HEK293 (cell line): ENCODE measurements at regions not wholly inside any gene's neighbourhood (a gene's known extent, or its start where the extent isn't known, plus 50 kb on each side); places are given as distances from the start of the nearest gene placed in this dataset.

Source experiments
- CTCF ChIA-PET: fragments of 350-600 bp; formaldehyde crosslinking; extraction: SDS; loops from one replicate; lab custom pipeline; 2021; ENCODE audit warnings: antibody characterized with exemption; lab: Yijun Ruan, JAX
- POLR2A ChIA-PET: fragments of 300-600 bp; formaldehyde crosslinking; extraction: SDS; loops from one replicate; lab custom pipeline; 2020; ENCODE audit warnings: antibody characterized with exemption, inconsistent platforms; lab: Yijun Ruan, JAX
- H3K27ac ChIP-seq: fragments of 200-500 bp; sonication (Bioruptor generic); 2 replicates; pipeline ENCODE4 v1.5.1; 2014; ENCODE audit warnings: low read depth, low read length, control low read depth, inconsistent platforms; ENCODE audit errors: extremely low read depth
- H3K36me3 ChIP-seq, 2 experiments: fragments of 200-500 bp in 1 of 2; sonication (Bioruptor generic) in 1 of 2; 1 replicate in 1 of 2; 2 replicates in 1 of 2; pipeline ENCODE4 v1.5.1; 2014 to 2017; ENCODE audit warnings: inconsistent platforms in 2 of 2, low read length in 2 of 2; ENCODE audit not compliant: control insufficient read depth in 2 of 2, insufficient read depth in 1 of 2
- H3K4me1 ChIP-seq: fragments of 200-500 bp; sonication (Bioruptor generic); 2 replicates; pipeline ENCODE4 v1.5.1; 2014; ENCODE audit warnings: mild to moderate bottlenecking, low read length, inconsistent platforms; ENCODE audit not compliant: control insufficient read depth, insufficient read depth
- H3K4me3 ChIP-seq: 2 replicates; pipeline ENCODE4 v1.5.1; 2011; ENCODE audit warnings: low read depth, mild to moderate bottlenecking, control low read depth, low read length, moderate library complexity
- H3K9me3 ChIP-seq: fragments of 200-500 bp; sonication (Bioruptor generic); 2 replicates; pipeline ENCODE4 v1.5.1; 2014; ENCODE audit warnings: low read depth, low read length, inconsistent platforms; ENCODE audit not compliant: control insufficient read depth, insufficient read depth
- GLI4 ChIP-seq: fragments of 450-650 bp; formaldehyde crosslinking; IDR thresholded peaks from 2 replicates; pipeline ENCODE4 v1.5.1; 2016; ENCODE audit warnings: missing biosample characterization, missing genetic modification characterization
- KLF10 ChIP-seq: fragments of 450-650 bp; IDR thresholded peaks from 2 replicates; pipeline ENCODE4 v1.5.1; 2018; ENCODE audit warnings: missing biosample characterization, mild to moderate bottlenecking, missing genetic modification characterization
- MZF1 ChIP-seq: fragments of 450-650 bp; formaldehyde crosslinking; IDR thresholded peaks from 2 replicates; pipeline ENCODE4 v1.5.1; 2017; ENCODE audit warnings: missing biosample characterization, missing genetic modification characterization, borderline replicate concordance
- TCF7L2 ChIP-seq: IDR thresholded peaks from 2 replicates; pipeline ENCODE4 v1.6.1; 2011; ENCODE audit warnings: low read depth, mild to moderate bottlenecking, inconsistent platforms, low read length, moderate library complexity, borderline replicate concordance
- ZNF133 ChIP-seq: fragments of 450-650 bp; formaldehyde crosslinking; IDR thresholded peaks from 2 replicates; pipeline ENCODE4 v1.5.1; 2016; ENCODE audit warnings: missing biosample characterization, missing genetic modification characterization
- ZNF140 ChIP-seq: fragments of 450-650 bp; formaldehyde crosslinking; IDR thresholded peaks from 2 replicates; pipeline ENCODE4 v1.5.1; 2016; ENCODE audit warnings: missing biosample characterization, missing genetic modification characterization
- ZNF2 ChIP-seq: fragments of 450-650 bp; formaldehyde crosslinking; IDR thresholded peaks from 2 replicates; pipeline ENCODE4 v1.5.1; 2016; ENCODE audit warnings: missing biosample characterization, missing genetic modification characterization
- ZNF223 ChIP-seq: fragments of 450-650 bp; formaldehyde crosslinking; IDR thresholded peaks from 2 replicates; pipeline ENCODE4 v1.5.1; 2016; ENCODE audit warnings: missing biosample characterization, missing genetic modification characterization
- ZNF24 ChIP-seq: fragments of 450-650 bp; formaldehyde crosslinking; IDR thresholded peaks from 2 replicates; pipeline ENCODE4 v1.5.1; 2016; ENCODE audit warnings: missing biosample characterization, missing genetic modification characterization
- ZNF530 ChIP-seq: fragments of 450-650 bp; formaldehyde crosslinking; IDR thresholded peaks from 2 replicates; pipeline ENCODE4 v1.5.1; 2016; ENCODE audit warnings: low read depth, missing biosample characterization, missing genetic modification characterization
- ZNF555 ChIP-seq: fragments of 450-650 bp; formaldehyde crosslinking; conservative IDR thresholded peaks from 2 replicates; pipeline ENCODE4 v1.5.1; 2017; ENCODE audit warnings: missing biosample characterization, mild to moderate bottlenecking, missing genetic modification characterization, inconsistent platforms
- ZNF600 ChIP-seq: fragments of 450-650 bp; formaldehyde crosslinking; IDR thresholded peaks from 2 replicates; pipeline ENCODE4 v1.5.1; 2016; ENCODE audit warnings: missing biosample characterization, missing genetic modification characterization
- ZNF660 ChIP-seq: fragments of 450-650 bp; IDR thresholded peaks from 2 replicates; pipeline ENCODE4 v1.5.1; 2018; ENCODE audit warnings: missing biosample characterization, mild to moderate bottlenecking, missing genetic modification characterization
- ZNF707 ChIP-seq: fragments of 450-650 bp; formaldehyde crosslinking; IDR thresholded peaks from 2 replicates; pipeline ENCODE4 v1.5.1; 2016; ENCODE audit warnings: missing biosample characterization, missing genetic modification characterization
- ZNF830 ChIP-seq: fragments of 450-650 bp; IDR thresholded peaks from 2 replicates; pipeline ENCODE4 v1.5.0; 2018; ENCODE audit warnings: missing biosample characterization, missing genetic modification characterization, low read depth, mild to moderate bottlenecking, moderate library complexity
- ZNF843 ChIP-seq: fragments of 450-650 bp; formaldehyde crosslinking; IDR thresholded peaks from 2 replicates; pipeline ENCODE4 v1.5.1; 2016; ENCODE audit warnings: missing biosample characterization, missing genetic modification characterization
- TF ChIP-seq, protein P1 (sequence below): fragments of 450-650 bp; formaldehyde crosslinking; IDR thresholded peaks from 2 replicates; pipeline ENCODE4 v1.5.1; 2016; ENCODE audit warnings: missing biosample characterization, missing genetic modification characterization
- TF ChIP-seq, protein P2 (sequence below): sonication (generic); formaldehyde crosslinking; IDR thresholded peaks from 2 replicates; pipeline ENCODE4 v1.8.1; 2022; ENCODE audit warnings: mild to moderate bottlenecking, moderate library complexity, missing genetic modification reagents
- TF ChIP-seq, protein P3 (sequence below): fragments of 450-650 bp; formaldehyde crosslinking; IDR thresholded peaks from 2 replicates; pipeline ENCODE4 v1.5.1; 2017; ENCODE audit warnings: missing biosample characterization, missing genetic modification characterization
- TF ChIP-seq, protein P4 (sequence below): fragments of 450-650 bp; IDR thresholded peaks from 2 replicates; pipeline ENCODE4 v1.5.1; 2018; ENCODE audit warnings: missing biosample characterization, missing genetic modification characterization
- TF ChIP-seq, protein P5 (sequence below): fragments of 450-650 bp; formaldehyde crosslinking; IDR thresholded peaks from 2 replicates; pipeline ENCODE4 v1.5.1; 2016; ENCODE audit warnings: missing biosample characterization, missing genetic modification characterization
- TF ChIP-seq, protein P6 (sequence below): fragments of 450-650 bp; formaldehyde crosslinking; IDR thresholded peaks from 2 replicates; pipeline ENCODE4 v1.5.1; 2016; ENCODE audit warnings: missing biosample characterization, missing genetic modification characterization

DNA sequence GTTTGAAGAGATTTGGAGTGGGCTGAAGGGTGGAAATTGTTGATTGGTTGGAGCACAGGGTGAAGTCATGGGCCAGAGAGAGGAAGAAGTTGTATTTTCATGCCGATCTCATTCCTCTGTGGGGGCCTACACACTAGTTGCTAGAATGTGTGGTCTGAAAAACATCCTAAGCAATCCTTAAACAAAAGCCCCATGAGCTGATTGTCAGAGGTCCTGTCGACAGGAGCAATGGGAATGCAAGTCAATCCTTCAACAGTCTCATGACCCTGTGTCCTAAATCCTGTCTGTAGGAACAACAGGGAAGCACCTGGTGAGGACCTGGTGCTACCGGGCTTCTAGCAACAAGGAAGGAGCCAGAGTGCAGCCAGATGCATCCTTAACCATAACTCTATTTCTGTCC, 324.0 kb upstream of the TMEM132C start (continued):
- TF ChIP-seq, protein P1, sequence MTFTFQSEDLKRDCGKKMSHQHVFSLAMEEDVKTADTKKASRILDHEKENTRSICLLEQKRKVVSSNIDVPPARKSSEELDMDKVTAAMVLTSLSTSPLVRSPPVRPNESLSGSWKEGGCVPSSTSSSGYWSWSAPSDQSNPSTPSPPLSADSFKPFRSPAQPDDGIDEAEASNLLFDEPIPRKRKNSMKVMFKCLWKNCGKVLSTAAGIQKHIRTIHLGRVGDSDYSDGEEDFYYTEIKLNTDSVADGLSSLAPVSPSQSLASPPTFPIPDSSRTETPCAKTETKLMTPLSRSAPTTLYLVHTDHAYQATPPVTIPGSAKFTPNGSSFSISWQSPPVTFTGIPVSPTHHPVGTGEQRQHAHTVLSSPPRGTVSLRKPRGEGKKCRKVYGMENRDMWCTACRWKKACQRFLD = no peak
- TF ChIP-seq, protein P2, sequence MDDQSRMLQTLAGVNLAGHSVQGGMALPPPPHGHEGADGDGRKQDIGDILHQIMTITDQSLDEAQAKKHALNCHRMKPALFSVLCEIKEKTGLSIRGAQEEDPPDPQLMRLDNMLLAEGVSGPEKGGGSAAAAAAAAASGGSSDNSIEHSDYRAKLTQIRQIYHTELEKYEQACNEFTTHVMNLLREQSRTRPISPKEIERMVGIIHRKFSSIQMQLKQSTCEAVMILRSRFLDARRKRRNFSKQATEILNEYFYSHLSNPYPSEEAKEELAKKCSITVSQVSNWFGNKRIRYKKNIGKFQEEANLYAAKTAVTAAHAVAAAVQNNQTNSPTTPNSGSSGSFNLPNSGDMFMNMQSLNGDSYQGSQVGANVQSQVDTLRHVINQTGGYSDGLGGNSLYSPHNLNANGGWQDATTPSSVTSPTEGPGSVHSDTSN (CRISPR knock-in tag) = no peak
- TF ChIP-seq ZNF843 (tag by site-specific recombination) = no peak
- TF ChIP-seq ZNF2 (tag by site-specific recombination) = no peak
- TF ChIP-seq MZF1 (tag by site-specific recombination) = no peak
- TF ChIP-seq, protein P3, sequence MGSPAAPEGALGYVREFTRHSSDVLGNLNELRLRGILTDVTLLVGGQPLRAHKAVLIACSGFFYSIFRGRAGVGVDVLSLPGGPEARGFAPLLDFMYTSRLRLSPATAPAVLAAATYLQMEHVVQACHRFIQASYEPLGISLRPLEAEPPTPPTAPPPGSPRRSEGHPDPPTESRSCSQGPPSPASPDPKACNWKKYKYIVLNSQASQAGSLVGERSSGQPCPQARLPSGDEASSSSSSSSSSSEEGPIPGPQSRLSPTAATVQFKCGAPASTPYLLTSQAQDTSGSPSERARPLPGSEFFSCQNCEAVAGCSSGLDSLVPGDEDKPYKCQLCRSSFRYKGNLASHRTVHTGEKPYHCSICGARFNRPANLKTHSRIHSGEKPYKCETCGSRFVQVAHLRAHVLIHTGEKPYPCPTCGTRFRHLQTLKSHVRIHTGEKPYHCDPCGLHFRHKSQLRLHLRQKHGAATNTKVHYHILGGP (tag by site-specific recombination) = no peak
- no peak for TF ChIP-seq ZNF133 (tag by site-specific recombination)
- TF ChIP-seq ZNF140 (tag by site-specific recombination) = no peak
- TF ChIP-seq, all 188 proteins: peak for 0

DNA sequence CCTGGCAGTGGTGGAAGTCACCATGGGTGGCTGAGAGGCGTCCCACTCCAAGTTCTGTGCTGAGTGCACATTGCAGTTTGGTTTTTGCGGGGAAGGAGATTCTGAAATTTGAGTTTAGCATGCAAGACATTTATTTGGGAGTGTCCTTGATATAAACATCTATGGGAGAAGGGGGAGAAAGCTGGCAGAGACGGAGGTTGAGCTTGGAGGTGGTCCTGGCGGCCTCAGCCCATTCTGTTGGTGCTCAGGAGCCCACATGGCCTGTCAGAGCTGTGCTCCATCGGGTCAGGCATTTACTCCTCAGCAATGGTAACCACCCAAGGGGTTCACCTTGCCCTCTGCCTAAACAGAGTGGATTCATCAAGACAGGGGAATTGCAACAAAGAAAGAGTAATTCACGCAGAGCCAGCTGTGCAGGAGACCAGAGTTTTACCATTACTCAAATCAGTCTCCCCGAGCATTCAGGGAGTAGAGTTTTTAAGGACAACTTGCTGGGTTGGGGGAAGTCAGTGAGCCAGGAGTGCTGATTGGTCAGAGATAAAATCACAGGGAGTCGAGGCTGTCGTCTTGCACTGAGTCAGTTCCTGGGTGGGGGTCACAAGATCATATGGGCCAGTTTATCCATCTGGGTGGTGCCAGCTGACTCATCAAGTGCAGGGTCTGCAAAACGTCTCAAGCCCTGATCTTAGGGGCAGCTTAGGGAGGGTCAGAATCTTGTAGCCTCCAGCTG, 323.3 kb upstream of the TMEM132C start:
- POLR2A ChIA-PET = no interaction called here
- no peaks in the 10 kb centered on the region for H3K9me3 ChIP-seq
- H3K27ac ChIP-seq = no peak overlapping the region
- no peak overlapping the region for H3K4me3 ChIP-seq
- no peaks in the 10 kb centered on the region for H3K4me1 ChIP-seq
- H3K36me3 ChIP-seq = no peaks in the 10 kb centered on the region
- CTCF ChIA-PET = no interaction called here
- TF ChIP-seq, protein P4, sequence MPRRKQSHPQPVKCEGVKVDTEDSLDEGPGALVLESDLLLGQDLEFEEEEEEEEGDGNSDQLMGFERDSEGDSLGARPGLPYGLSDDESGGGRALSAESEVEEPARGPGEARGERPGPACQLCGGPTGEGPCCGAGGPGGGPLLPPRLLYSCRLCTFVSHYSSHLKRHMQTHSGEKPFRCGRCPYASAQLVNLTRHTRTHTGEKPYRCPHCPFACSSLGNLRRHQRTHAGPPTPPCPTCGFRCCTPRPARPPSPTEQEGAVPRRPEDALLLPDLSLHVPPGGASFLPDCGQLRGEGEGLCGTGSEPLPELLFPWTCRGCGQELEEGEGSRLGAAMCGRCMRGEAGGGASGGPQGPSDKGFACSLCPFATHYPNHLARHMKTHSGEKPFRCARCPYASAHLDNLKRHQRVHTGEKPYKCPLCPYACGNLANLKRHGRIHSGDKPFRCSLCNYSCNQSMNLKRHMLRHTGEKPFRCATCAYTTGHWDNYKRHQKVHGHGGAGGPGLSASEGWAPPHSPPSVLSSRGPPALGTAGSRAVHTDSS (tag by site-specific recombination) = no peak
- TF ChIP-seq ZNF530 (tag by site-specific recombination) = no peak
- TF ChIP-seq, protein P5, sequence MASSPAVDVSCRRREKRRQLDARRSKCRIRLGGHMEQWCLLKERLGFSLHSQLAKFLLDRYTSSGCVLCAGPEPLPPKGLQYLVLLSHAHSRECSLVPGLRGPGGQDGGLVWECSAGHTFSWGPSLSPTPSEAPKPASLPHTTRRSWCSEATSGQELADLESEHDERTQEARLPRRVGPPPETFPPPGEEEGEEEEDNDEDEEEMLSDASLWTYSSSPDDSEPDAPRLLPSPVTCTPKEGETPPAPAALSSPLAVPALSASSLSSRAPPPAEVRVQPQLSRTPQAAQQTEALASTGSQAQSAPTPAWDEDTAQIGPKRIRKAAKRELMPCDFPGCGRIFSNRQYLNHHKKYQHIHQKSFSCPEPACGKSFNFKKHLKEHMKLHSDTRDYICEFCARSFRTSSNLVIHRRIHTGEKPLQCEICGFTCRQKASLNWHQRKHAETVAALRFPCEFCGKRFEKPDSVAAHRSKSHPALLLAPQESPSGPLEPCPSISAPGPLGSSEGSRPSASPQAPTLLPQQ (tag by site-specific recombination) = no peak
- TF ChIP-seq ZNF707 (tag by site-specific recombination) = no peak
- TF ChIP-seq ZNF223 (tag by site-specific recombination) = no peak
- TF ChIP-seq, protein P6, sequence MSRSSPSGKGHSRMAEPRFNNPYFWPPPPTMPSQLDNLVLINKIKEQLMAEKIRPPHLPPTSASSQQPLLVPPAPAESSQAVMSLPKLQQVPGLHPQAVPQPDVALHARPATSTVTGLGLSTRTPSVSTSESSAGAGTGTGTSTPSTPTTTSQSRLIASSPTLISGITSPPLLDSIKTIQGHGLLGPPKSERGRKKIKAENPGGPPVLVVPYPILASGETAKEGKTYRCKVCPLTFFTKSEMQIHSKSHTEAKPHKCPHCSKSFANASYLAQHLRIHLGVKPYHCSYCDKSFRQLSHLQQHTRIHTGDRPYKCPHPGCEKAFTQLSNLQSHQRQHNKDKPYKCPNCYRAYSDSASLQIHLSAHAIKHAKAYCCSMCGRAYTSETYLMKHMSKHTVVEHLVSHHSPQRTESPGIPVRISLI = no peak
- no peak for TF ChIP-seq KLF10 (tag by site-specific recombination)
- TF ChIP-seq ZNF830 = no peak
- TF ChIP-seq, protein P1 = no peak
- no peak for TF ChIP-seq TCF7L2
- TF ChIP-seq ZNF555 (tag by site-specific recombination) = no peak
- TF ChIP-seq ZNF660 = no peak
- TF ChIP-seq GLI4 (tag by site-specific recombination) = no peak
- no peak for TF ChIP-seq ZNF24 (tag by site-specific recombination)
- TF ChIP-seq ZNF600 (tag by site-specific recombination) = no peak
